ENCODE measurements at regions not wholly inside any gene's neighbourhood (a gene's known extent, or its start where the extent isn't known, plus 50 kb on each side); places are given as distances from the start of the nearest gene placed in this dataset.

- TF ChIP-seq CTCF (IDR thresholded peaks at IDR 0.05 in 4 of 5, conservative IDR thresholded peaks at IDR 0.05 in 1 of 5) = no peak
- no peak for TF ChIP-seq POLR2A (IDR thresholded peaks at IDR 0.05)
Measured at GRCh38 chr18:61727241-61728193, 165.3 kb downstream of the RNF152 start.

Data from gastrocnemius medialis (tissue), 4 donors.